Tibial nerve (tissue), 4 donors: ENCODE measurements at regions not wholly inside any gene's neighbourhood (a gene's known extent, or its start where the extent isn't known, plus 50 kb on each side); places are given as distances from the start of the nearest gene placed in this dataset.

ENCODE experiments used
- DNase-seq, 2 donors: peaks; one replicate each; pipeline ENCODE4 v3.0.0-alpha.2; 2019; ENCODE audit warnings: low spot score in 2 of 2
- H3K27ac ChIP-seq, 4 donors: fragments of 200-600 bp; sonication (generic) in 3 of 4; one replicate each; pipeline ENCODE4 v1.5.1; 2017 to 2019; ENCODE audit warnings: mild to moderate bottlenecking in 1 of 4
- H3K27me3 ChIP-seq, 2 donors: fragments of 200-600 bp; sonication (generic) in 1 of 2; one replicate each; pipeline versions ENCODE4 v1.5.1 to v1.6.0; 2017 to 2019
- H3K36me3 ChIP-seq, 3 donors: fragments of 200-600 bp; sonication (generic); one replicate each; pipeline ENCODE4 v1.5.1; 2018 to 2019
- H3K4me1 ChIP-seq, 4 donors: fragments of 200-600 bp; sonication (generic) in 3 of 4; one replicate each; pipeline ENCODE4 v1.5.1; 2017 to 2019
- H3K4me3 ChIP-seq, 4 donors: fragments of 200-600 bp; sonication (generic) in 3 of 4; one replicate each; pipeline ENCODE4 v1.5.1; 2017 to 2019; ENCODE audit warnings: mild to moderate bottlenecking in 1 of 4, moderate library complexity in 1 of 4
- H3K9me3 ChIP-seq, 4 donors: fragments of 200-600 bp; sonication (generic) in 3 of 4; one replicate each; pipeline ENCODE4 v1.5.1; 2017 to 2019
- EP300 ChIP-seq, 2 donors: sonication (generic); formaldehyde crosslinking; IDR thresholded peaks; one replicate each; pipeline ENCODE4 v1.6.1; 2017; ENCODE audit warnings: antibody characterized with exemption in 2 of 2, mild to moderate bottlenecking in 1 of 2
- POLR2A ChIP-seq, 2 donors: fragments of 450-650 bp; IDR thresholded peaks; one replicate each; pipeline ENCODE4 v1.6.1; 2017; ENCODE audit warnings: antibody characterized with exemption in 2 of 2, mild to moderate bottlenecking in 2 of 2, moderate library complexity in 2 of 2
- WGBS, 2 donors: methylation state at CpG; one replicate each; pipeline ENCODE4 v1.1.5; 2018; 5-methylcytosine and 5-hydroxymethylcytosine counted together
- TF ChIP-seq, protein P1 (sequence below), 5 experiments: fragments of 200-600 bp in 3 of 5; fragments of 450-650 bp in 2 of 5; sonication (generic) in 3 of 5; IDR thresholded peaks; one replicate each; pipeline ENCODE4 v1.5.1; 2016 to 2019; ENCODE audit warnings: antibody characterized with exemption in 5 of 5, mild to moderate bottlenecking in 3 of 5, moderate library complexity in 2 of 5

DNA sequence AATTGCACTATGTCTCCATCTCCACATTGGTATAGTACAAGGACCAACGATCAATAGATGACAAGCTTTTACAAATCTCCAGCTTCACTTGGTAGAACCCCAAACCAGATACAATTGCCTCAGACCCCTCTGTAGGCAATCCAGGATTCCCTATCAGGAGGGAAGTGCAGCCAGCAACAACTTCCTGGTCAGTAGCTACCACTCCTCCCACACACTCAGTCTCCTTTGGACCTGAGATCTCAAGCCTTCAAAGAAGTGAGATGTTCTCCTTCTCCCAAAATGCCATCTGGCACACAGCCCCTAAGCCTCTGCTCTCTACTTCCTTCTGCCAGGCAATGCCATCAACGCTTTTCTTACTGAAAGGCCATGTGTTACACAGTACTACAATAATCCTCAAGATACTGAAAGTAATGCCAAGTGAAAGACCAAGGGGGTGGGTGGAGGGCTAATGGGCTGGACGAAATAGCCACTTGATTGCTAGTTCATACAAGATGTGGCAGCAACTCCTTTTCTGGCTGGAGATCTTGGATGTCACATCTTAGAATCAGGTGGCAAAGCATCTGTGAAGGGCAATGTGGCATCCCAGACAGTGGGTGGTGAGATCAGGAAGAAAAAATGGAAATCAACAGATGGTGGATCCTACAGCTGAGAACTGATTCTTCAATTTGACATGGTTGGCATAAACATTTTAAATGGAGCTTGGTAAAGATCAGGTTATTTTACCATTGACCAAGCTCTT, 75.3 kb upstream of the ACP3 start:
- Histone ChIP-seq H3K36me3 (no peaks in the 10 kb centered on the region), H3K4me1 (no peaks in the 10 kb centered on the region), H3K4me3 (no peak overlapping the region), H3K9me3 (no peaks in the 10 kb centered on the region), H3K27me3 (no peaks in the 10 kb centered on the region), H3K27ac (no peak overlapping the region)
- DNase-seq, result no peak
- whole genome bisulfite sequencing, 2 donors, result 81% methylated on average over 3 of the region's 3 CpGs
- no peak for TF ChIP-seq POLR2A (IDR thresholded peaks at IDR 0.05)
- TF ChIP-seq EP300 (IDR thresholded peaks at IDR 0.05), result no peak
- TF ChIP-seq, protein P1, sequence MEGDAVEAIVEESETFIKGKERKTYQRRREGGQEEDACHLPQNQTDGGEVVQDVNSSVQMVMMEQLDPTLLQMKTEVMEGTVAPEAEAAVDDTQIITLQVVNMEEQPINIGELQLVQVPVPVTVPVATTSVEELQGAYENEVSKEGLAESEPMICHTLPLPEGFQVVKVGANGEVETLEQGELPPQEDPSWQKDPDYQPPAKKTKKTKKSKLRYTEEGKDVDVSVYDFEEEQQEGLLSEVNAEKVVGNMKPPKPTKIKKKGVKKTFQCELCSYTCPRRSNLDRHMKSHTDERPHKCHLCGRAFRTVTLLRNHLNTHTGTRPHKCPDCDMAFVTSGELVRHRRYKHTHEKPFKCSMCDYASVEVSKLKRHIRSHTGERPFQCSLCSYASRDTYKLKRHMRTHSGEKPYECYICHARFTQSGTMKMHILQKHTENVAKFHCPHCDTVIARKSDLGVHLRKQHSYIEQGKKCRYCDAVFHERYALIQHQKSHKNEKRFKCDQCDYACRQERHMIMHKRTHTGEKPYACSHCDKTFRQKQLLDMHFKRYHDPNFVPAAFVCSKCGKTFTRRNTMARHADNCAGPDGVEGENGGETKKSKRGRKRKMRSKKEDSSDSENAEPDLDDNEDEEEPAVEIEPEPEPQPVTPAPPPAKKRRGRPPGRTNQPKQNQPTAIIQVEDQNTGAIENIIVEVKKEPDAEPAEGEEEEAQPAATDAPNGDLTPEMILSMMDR (IDR thresholded peaks at IDR 0.05), result no peak

DNA sequence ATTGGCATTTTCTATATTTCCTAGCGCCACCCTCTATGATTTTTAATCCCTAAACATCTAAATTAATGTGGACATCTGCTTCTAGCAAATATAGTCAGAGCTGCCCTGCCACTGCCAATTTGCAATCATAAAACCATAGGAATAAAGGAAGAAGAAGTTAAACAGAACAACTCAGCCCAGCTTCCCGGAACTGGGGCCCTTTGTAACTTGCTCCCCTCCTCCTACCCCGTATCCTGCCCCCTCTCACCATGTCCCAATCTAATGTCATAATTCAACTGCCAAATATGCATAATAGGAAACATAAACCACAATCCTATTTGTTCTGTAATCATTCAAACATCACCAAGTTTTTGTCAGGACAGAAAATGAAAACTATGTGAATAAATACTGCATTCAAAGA, 74.4 kb upstream of the ACP3 start:
- WGBS, 2 donors, result 33 to 60% methylated on average over 3 of the region's 3 CpGs
- no peak for TF ChIP-seq POLR2A (IDR thresholded peaks at IDR 0.05)
- TF ChIP-seq EP300 (IDR thresholded peaks at IDR 0.05), result no peak
- TF ChIP-seq, protein P1 (IDR thresholded peaks at IDR 0.05), result no peak
- Histone ChIP-seq H3K27me3 (no peaks in the 10 kb centered on the region), H3K4me1 (no peaks in the 10 kb centered on the region), H3K9me3 (no peaks in the 10 kb centered on the region), H3K36me3 (no peaks in the 10 kb centered on the region), H3K27ac (no peak overlapping the region), H3K4me3 (no peak overlapping the region)
- no peak for DNase-seq

DNA sequence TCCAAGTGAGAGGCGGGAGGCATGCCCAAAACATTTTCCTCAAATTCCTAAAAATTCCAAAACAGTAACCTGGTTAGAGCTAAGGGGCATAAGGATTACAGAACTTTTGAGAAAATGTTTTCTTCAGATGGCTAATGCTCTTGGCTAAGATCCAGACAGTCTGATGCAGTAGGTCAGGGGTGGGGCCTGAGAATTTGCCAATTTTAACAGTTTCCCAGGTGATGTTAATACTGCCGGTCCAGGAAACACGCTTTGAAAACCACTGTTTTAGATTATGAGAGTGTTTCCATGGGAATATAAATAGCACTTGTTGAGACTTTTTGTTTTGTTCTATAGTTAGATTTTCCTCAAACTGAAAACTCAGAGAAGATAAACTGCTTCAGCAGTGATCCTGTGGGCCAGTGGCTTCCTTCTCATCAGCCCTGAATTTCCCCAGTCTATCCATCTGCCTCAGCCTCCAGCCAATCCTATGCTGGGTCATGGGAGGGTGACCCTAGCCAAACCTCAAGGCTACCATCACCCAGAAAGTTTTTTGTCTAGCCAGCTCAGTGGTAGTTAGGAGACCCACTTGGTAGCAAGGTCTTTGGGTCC, 71.6 kb upstream of the ACP3 start:
- TF ChIP-seq POLR2A (IDR thresholded peaks at IDR 0.05) (no peak), EP300 (IDR thresholded peaks at IDR 0.05) (no peak)
- TF ChIP-seq, protein P1 (IDR thresholded peaks at IDR 0.05), result no peak

DNA sequence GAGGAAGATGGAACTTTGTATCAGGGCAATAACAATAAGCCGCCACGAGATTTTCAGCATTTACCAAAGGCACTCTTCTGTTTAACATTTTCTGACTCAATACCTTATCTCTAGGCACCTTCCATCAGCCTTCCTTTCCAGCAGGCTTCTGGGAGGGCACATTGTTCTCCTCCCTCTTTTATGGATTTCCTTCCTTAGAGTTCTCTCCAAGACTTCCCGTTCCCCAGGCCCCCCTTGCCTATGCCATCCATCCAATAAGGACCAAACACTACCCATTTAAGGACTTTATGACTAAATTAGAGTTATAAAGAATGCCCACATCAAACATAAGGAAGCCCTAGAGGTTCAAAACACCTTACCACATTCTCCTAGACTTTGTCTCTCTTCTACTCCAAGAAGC, 71.0 kb upstream of the ACP3 start:
- WGBS, 2 donors, result 74 to 76% methylated on average over 3 of the region's 3 CpGs
- no peak for DNase-seq
- TF ChIP-seq POLR2A (IDR thresholded peaks at IDR 0.05) (no peak), EP300 (IDR thresholded peaks at IDR 0.05) (no peak)
- TF ChIP-seq, protein P1 (IDR thresholded peaks at IDR 0.05), result no peak

More for the DNA sequence above, 71.6 kb upstream of the ACP3 start:
- Histone ChIP-seq H3K4me3 (no peak overlapping the region), H3K27me3 (no peaks in the 10 kb centered on the region), H3K36me3 (no peaks in the 10 kb centered on the region), H3K9me3 (no peaks in the 10 kb centered on the region), H3K4me1 (no peaks in the 10 kb centered on the region), H3K27ac (peak overlapping the region in 1 of 4 donors; percentile 35)
- WGBS, 2 donors, result 48 to 49% methylated on average over 3 of the region's 3 CpGs
- no peak for DNase-seq

DNA sequence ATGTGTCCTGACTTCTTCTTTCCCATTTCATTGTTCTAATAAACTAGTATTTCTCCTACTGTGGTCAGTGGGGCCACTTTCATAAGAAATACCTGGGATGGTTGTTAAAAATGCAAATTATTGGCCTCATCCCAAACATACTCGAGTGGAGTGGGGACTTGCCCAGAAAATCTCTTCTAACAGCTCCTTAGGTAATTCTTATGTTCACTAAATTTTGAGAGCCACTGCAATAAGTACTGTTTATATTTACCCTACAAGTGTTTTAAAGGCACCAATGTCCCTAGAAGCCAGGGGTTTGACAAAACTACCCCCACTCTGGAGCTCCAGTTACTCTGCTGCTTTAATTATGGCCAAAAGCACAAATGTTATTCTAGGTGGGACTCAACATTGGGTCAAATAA, 70.0 kb upstream of the ACP3 start:
- H3K9me3 ChIP-seq, result no peaks in the 10 kb centered on the region
- H3K4me1 ChIP-seq, result no peaks in the 10 kb centered on the region
- TF ChIP-seq, protein P1 (IDR thresholded peaks at IDR 0.05), result no peak
- TF ChIP-seq POLR2A (IDR thresholded peaks at IDR 0.05) (no peak), EP300 (IDR thresholded peaks at IDR 0.05) (no peak)
- H3K27me3 ChIP-seq, result no peaks in the 10 kb centered on the region
- no peak for DNase-seq
- no peak overlapping the region for H3K27ac ChIP-seq
- H3K4me3 ChIP-seq, result no peak overlapping the region
- WGBS, 2 donors, result 30 to 36% methylated on average over 1 of the region's 1 CpG
- no peaks in the 10 kb centered on the region for H3K36me3 ChIP-seq

More for the DNA sequence above, 71.0 kb upstream of the ACP3 start:
- Histone ChIP-seq H3K4me3 (no peak overlapping the region), H3K4me1 (no peaks in the 10 kb centered on the region), H3K27me3 (no peaks in the 10 kb centered on the region), H3K9me3 (no peaks in the 10 kb centered on the region), H3K27ac (peak overlapping the region in 1 of 4 donors; percentile 35), H3K36me3 (no peaks in the 10 kb centered on the region)
